ENCODE measurements at regions not wholly inside any gene's neighbourhood (a gene's known extent, or its start where the extent isn't known, plus 50 kb on each side); places are given as distances from the start of the nearest gene placed in this dataset.

- Mint-ChIP-seq H3K27me3 (peaks cover 2% of the 10 kb centered on the region), H3K27ac (no peak overlapping the region), H3K9me3 (peaks cover 3% of the 10 kb centered on the region), H3K36me3 (ENCODE audit: low read depth) (no peaks in the 10 kb centered on the region), H3K4me1 (no peaks in the 10 kb centered on the region), H3K4me3 (no peak overlapping the region)
- intact Hi-C loops (cut with micrococcal nuclease), result no loop called here
- ChIA-PET CTCF (no interaction called here), POLR2A (no interaction called here)
- TF ChIP-seq CTCF (IDR thresholded peaks at IDR 0.05), result no peak
- DNase-seq (no peak), ATAC-seq (ENCODE audit: low read depth) (no peak)
Measured at GRCh38 chr12:54736549-54736948, 88.4 kb upstream of the DCD start.

DNA sequence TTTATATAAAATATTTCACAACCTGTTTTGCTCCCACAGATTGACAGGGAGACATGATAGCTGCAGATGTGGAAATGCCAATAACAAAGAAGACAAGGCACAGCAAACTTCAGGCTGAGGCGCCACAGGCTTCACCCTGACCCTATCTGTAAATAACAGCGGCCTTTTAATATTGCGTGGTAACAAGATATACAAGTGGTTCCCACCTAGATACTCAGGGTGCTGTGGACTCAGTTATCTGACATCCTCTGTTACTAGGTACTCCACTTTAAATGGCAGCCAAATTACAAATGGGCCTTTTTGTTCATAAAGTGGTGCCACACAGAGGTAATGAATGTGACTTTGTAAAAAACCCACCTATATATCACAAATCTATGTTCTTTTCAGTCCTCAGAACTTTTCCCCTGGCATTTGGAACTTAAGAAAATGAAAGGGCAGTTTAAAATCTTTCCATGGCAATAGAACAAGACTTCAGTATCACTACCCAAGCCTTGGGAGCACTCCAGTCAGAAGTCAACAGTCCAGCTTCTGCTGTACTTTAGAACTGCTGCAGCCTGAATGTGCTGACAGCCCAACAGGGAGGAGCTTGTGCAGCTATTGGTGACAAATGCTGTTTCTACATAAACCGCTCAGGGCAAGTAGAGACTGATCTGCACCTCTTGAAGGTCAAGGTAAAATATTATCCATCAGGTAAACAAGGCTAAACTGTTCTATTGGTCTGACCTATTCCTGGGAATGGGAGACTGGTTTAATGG is 86.2 kb upstream of the DCD start:
- Mint-ChIP-seq H3K27ac (no peak overlapping the region), H3K27me3 (no peaks in the 10 kb centered on the region), H3K4me3 (no peak overlapping the region), H3K36me3 (ENCODE audit: low read depth) (no peaks in the 10 kb centered on the region), H3K9me3 (peaks cover 3% of the 10 kb centered on the region), H3K4me1 (no peaks in the 10 kb centered on the region)
- CTCF ChIA-PET, result no interaction called here
- POLR2A ChIA-PET, result no interaction called here
- no peak for DNase-seq
- TF ChIP-seq CTCF (IDR thresholded peaks at IDR 0.05), result no peak
- no peak for ATAC-seq (ENCODE audit: low read depth)
- intact Hi-C loops (cut with micrococcal nuclease), result no loop called here

- CTCF ChIA-PET, result interaction anchor here (1.1 to 2.0 kb wide), 3 partner anchors 10 to 23 kb away, joined by 3 to 5 read pairs (median 4); no protein-coding TSS in a partner anchor
- POLR2A ChIA-PET, result no interaction called here
- DNase-seq (no peak), ATAC-seq (ENCODE audit: low read depth) (no peak)
- H3K27ac Mint-ChIP-seq, result no peak overlapping the region
- peaks cover 15% of the 10 kb centered on the region for H3K27me3 Mint-ChIP-seq
- no peak for TF ChIP-seq CTCF (IDR thresholded peaks at IDR 0.05)
- H3K9me3 Mint-ChIP-seq, result no peaks in the 10 kb centered on the region
- H3K4me3 Mint-ChIP-seq, result no peak overlapping the region
- no peaks in the 10 kb centered on the region for H3K36me3 Mint-ChIP-seq (ENCODE audit: low read depth)
- intact Hi-C loops (cut with micrococcal nuclease), result no loop called here
- H3K4me1 Mint-ChIP-seq, result no peaks in the 10 kb centered on the region
Measured at GRCh38 chr12:54725233-54725843, 77.2 kb upstream of the DCD start.

- intact Hi-C loops (cut with micrococcal nuclease), result loop anchor here (1.0 kb wide), 2 partner anchors 235 to 350 kb away; no protein-coding TSS in a partner anchor
- ATAC-seq (ENCODE audit: low read depth), result peak; percentile 34
- peaks cover 3% of the 10 kb centered on the region for H3K4me1 Mint-ChIP-seq
- H3K36me3 Mint-ChIP-seq (ENCODE audit: low read depth), result no peaks in the 10 kb centered on the region
- CTCF ChIA-PET, result interaction anchor here (0.6 to 2.0 kb wide), 5 partner anchors 8 to 349 kb away, joined by 3 to 5 read pairs (median 4); no protein-coding TSS in a partner anchor
- POLR2A ChIA-PET, result no interaction called here
- no peaks in the 10 kb centered on the region for H3K9me3 Mint-ChIP-seq
- no peak for DNase-seq
- peaks cover 18% of the 10 kb centered on the region for H3K27me3 Mint-ChIP-seq
- no peak overlapping the region for H3K27ac Mint-ChIP-seq
- no peak overlapping the region for H3K4me3 Mint-ChIP-seq
- peak; percentile 14 for TF ChIP-seq CTCF (IDR thresholded peaks at IDR 0.05)
Measured at GRCh38 chr12:54723379-54724256, 75.5 kb upstream of the DCD start.

Measured in activated B cell treated with CpG ODN at 0.5 μM for 24 hours (primary cell).